Parathyroid adenoma (tissue), 2 donors: ENCODE measurements at regions not wholly inside any gene's neighbourhood (a gene's known extent, or its start where the extent isn't known, plus 50 kb on each side); places are given as distances from the start of the nearest gene placed in this dataset.

ENCODE experiments used
- H2AFZ ChIP-seq: fragments of 300-600 bp; sonication (generic); one replicate; pipeline ENCODE4 v1.7.0; 2017; ENCODE audit warnings: antibody characterized with exemption, mild to moderate bottlenecking
- H3K27ac ChIP-seq: fragments of 300-600 bp; sonication (generic); one replicate; pipeline ENCODE4 v1.7.0; 2017
- H3K27me3 ChIP-seq: fragments of 300-600 bp; sonication (generic); one replicate; pipeline ENCODE4 v1.7.0; 2017; ENCODE audit warnings: low read length; ENCODE audit not compliant: control insufficient read depth, insufficient read depth
- H3K36me3 ChIP-seq: fragments of 300-600 bp; sonication (generic); one replicate; pipeline ENCODE4 v1.7.0; 2017; ENCODE audit warnings: low read length; ENCODE audit not compliant: control insufficient read depth, insufficient read depth
- H3K4me1 ChIP-seq: fragments of 300-600 bp; sonication (generic); one replicate; pipeline ENCODE4 v1.7.0; 2017; ENCODE audit warnings: control low read depth
- H3K4me2 ChIP-seq: fragments of 300-600 bp; sonication (generic); one replicate; pipeline ENCODE4 v1.7.0; 2017; ENCODE audit warnings: low read length
- H3K4me3 ChIP-seq: fragments of 300-600 bp; sonication (generic); one replicate; pipeline ENCODE4 v1.7.0; 2017; ENCODE audit warnings: low read depth, low read length
- H3K79me2 ChIP-seq: fragments of 300-600 bp; sonication (generic); one replicate; pipeline ENCODE4 v1.7.0; 2017; ENCODE audit warnings: control low read depth
- H3K9ac ChIP-seq: fragments of 300-600 bp; sonication (generic); one replicate; pipeline ENCODE4 v1.7.0; 2017; ENCODE audit warnings: mild to moderate bottlenecking
- H3K9me3 ChIP-seq: fragments of 300-600 bp; sonication (generic); one replicate; pipeline ENCODE4 v1.7.0; 2017; ENCODE audit warnings: low read length; ENCODE audit not compliant: control insufficient read depth
- TF ChIP-seq, protein P1 (sequence below): fragments of 300-600 bp; sonication (generic); IDR thresholded peaks from one replicate; pipeline ENCODE4 v1.7.0; 2017; ENCODE audit warnings: antibody characterized with exemption, mild to moderate bottlenecking
- donor health status: primary hyperparathyroidism.

DNA sequence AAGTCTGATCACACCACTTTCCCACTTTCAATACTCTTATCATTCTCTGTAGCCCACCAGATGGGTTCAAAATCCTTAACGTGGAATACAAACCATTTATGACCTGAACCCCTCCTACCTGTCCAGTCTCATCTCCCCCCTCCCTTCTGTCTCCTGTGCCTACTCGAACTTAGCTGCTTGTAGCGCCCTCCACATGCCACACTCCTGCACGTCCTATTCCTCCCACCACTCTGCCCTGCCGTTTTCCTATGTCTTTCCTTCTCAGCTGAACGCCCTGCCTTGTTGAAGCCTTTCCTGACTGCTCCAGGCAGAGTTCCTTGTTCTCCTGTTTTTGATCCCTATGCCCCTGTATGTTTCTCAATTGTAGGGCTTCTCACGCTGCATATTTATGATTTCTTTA, 390.1 kb downstream of the HRH4 start:
- no peak overlapping the region for H3K4me3 ChIP-seq
- H3K9me3 ChIP-seq = no peaks in the 10 kb centered on the region
- H3K27me3 ChIP-seq = no peaks in the 10 kb centered on the region
- no peaks in the 10 kb centered on the region for H3K4me1 ChIP-seq
- no peaks in the 10 kb centered on the region for H3K36me3 ChIP-seq
- TF ChIP-seq, protein P1, sequence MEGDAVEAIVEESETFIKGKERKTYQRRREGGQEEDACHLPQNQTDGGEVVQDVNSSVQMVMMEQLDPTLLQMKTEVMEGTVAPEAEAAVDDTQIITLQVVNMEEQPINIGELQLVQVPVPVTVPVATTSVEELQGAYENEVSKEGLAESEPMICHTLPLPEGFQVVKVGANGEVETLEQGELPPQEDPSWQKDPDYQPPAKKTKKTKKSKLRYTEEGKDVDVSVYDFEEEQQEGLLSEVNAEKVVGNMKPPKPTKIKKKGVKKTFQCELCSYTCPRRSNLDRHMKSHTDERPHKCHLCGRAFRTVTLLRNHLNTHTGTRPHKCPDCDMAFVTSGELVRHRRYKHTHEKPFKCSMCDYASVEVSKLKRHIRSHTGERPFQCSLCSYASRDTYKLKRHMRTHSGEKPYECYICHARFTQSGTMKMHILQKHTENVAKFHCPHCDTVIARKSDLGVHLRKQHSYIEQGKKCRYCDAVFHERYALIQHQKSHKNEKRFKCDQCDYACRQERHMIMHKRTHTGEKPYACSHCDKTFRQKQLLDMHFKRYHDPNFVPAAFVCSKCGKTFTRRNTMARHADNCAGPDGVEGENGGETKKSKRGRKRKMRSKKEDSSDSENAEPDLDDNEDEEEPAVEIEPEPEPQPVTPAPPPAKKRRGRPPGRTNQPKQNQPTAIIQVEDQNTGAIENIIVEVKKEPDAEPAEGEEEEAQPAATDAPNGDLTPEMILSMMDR = no peak
- H3K4me2 ChIP-seq = no peak overlapping the region
- H2AFZ ChIP-seq = no peak overlapping the region
- no peaks in the 10 kb centered on the region for H3K79me2 ChIP-seq
- no peak overlapping the region for H3K27ac ChIP-seq
- no peak overlapping the region for H3K9ac ChIP-seq

DNA sequence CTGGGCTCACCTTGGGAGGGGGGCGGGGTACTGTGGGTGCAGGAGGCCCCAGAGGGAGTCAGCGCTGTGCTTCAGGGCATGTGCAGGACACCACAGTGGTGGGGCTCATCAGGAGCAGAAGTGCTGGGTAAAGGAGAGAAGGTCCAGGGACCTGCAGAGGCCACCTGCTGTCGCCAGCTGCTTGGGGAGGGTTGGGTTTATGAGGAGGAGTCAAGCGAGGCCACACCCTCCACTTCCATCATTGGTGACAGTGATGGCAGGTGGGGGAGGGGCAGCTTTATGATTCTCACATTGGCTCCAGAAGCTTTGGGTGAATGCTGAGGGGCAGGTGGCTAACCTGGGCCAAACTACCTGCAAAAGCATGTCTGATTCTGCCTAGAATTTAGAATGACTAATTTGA, 392.6 kb downstream of the HRH4 start:
- Histone ChIP-seq H3K9ac (no peak overlapping the region), H3K27ac (no peak overlapping the region), H2AFZ (no peak overlapping the region), H3K4me1 (no peaks in the 10 kb centered on the region), H3K4me3 (no peak overlapping the region), H3K9me3 (no peaks in the 10 kb centered on the region), H3K79me2 (no peaks in the 10 kb centered on the region), H3K36me3 (no peaks in the 10 kb centered on the region), H3K4me2 (no peak overlapping the region), H3K27me3 (no peaks in the 10 kb centered on the region)
- TF ChIP-seq, protein P1 = no peak

DNA sequence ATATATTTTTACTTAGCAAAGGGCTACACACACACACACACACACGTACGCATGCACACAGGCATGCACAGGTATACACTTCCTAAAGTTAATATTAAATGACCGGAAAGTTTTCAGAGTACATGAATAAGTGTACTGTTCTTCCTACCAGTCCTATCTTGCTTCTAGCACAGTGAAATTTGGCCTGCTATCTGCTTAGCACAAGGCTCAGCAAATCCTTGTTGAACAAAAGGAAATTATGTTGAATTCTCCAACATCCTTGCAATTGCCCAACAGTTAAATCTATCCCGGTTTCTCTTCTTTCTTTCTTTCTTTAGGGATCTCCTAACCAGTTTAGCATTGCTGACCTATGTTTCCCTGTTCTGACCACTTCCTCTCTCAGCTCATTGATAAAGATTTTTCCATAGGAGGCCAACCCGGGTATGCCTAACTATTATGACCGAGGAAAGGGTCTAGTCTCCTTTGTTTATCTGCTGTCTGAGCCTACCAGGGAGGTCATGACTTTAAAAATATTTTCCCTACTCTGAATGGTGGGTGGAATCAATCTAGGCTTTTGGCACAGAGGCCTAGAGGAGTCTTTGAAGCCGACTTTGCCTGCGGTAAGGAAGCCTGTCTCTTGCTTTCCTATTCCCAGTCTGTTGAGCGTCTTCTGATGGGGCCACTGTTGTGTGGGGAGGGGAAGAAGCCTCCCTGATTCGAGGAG, 400.7 kb downstream of the HRH4 start:
- Histone ChIP-seq H3K36me3 (no peaks in the 10 kb centered on the region), H3K4me2 (no peak overlapping the region), H3K27me3 (no peaks in the 10 kb centered on the region), H3K79me2 (no peaks in the 10 kb centered on the region), H3K4me3 (no peak overlapping the region), H3K9ac (no peak overlapping the region), H2AFZ (no peak overlapping the region), H3K27ac (no peak overlapping the region), H3K4me1 (no peaks in the 10 kb centered on the region), H3K9me3 (no peaks in the 10 kb centered on the region)
- TF ChIP-seq, protein P1 = no peak

DNA sequence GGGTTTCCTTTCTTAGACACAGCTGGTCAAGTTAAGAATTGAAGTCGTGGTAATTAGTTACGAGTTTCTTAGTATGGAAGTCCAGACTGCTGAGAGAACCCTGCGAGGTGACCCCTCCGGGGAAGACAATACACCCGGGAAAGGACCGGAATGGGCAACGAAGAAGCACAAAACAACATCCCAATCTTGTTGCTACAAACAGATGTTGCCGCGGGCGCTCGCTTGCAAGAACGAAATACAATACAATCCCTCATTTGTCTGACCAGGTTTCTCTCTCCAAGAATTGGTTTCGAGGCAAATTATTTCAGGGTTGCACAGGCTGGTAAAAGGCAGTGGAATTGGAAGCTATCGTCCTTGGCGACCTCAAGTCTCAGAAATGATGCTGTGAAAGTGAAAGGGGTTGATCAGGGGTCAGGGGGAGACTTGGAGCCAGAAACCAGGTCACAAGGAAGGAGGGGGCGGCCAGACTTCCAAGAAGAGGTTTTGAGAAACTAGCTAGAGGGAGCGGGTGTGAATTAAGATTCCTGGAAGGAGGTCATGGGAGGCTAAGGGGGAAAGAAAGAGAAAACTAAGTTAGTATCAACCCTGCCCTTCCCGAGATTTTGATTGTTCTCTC, 401.9 kb downstream of the HRH4 start:
- H3K4me3 ChIP-seq = no peak overlapping the region
- no peaks in the 10 kb centered on the region for H3K4me1 ChIP-seq
- no peak overlapping the region for H3K4me2 ChIP-seq
- no peaks in the 10 kb centered on the region for H3K9me3 ChIP-seq
- H3K27me3 ChIP-seq = no peaks in the 10 kb centered on the region
- no peak overlapping the region for H3K9ac ChIP-seq
- H3K27ac ChIP-seq = no peak overlapping the region
- TF ChIP-seq, protein P1 = no peak
- no peak overlapping the region for H2AFZ ChIP-seq
- no peaks in the 10 kb centered on the region for H3K79me2 ChIP-seq
- no peaks in the 10 kb centered on the region for H3K36me3 ChIP-seq

DNA sequence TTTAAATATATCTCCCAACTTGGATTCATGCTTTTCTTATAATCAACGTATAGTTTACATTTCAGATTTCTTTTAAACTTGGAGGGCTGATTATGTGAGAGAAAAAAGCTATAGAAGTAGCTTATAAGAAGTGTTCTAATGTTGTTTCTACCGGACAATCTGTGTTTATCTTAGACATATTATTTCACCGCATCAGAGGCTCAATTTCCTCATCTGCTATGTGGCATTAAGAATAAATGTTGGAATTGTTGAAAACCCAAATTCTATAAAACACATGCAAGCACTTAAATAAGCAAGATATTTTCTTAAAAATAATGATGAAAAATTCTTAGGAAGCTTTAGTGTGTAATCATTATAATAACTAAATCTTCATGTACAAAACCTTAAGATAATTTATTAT, 407.9 kb downstream of the HRH4 start:
- TF ChIP-seq, protein P1 = no peak

More for the DNA sequence above, 407.9 kb downstream of the HRH4 start:
- H3K27me3 ChIP-seq = no peaks in the 10 kb centered on the region
- no peaks in the 10 kb centered on the region for H3K36me3 ChIP-seq
- no peaks in the 10 kb centered on the region for H3K79me2 ChIP-seq
- no peak overlapping the region for H3K4me2 ChIP-seq
- no peak overlapping the region for H3K9ac ChIP-seq
- H3K4me1 ChIP-seq = no peaks in the 10 kb centered on the region
- H2AFZ ChIP-seq = no peak overlapping the region
- H3K9me3 ChIP-seq = no peaks in the 10 kb centered on the region
- no peak overlapping the region for H3K4me3 ChIP-seq
- no peak overlapping the region for H3K27ac ChIP-seq
